SU-DHL-6 (cell line): ENCODE measurements at regions not wholly inside any gene's neighbourhood (a gene's known extent, or its start where the extent isn't known, plus 50 kb on each side); places are given as distances from the start of the nearest gene placed in this dataset.

Source experiments
- CTCF ChIP-seq: fragments of 200-600 bp; sonication (generic); IDR thresholded peaks from one replicate; pipeline ENCODE4 v1.5.1; 2017; ENCODE audit warnings: antibody characterized with exemption, mild to moderate bottlenecking, low read length, moderate library complexity; ENCODE audit not compliant: insufficient read depth, poor library complexity, severe bottlenecking
- EZH2phosphoT487 ChIP-seq: fragments of 200-600 bp; sonication (generic), shearing (Covaris generic); conservative IDR thresholded peaks from 2 replicates; pipeline ENCODE4 v1.6.1; 2018; ENCODE audit warnings: mild to moderate bottlenecking, antibody characterized with exemption, low read length, moderate library complexity, mixed read lengths

GRCh38 chr11:112460141-112460540, 199.5 kb upstream of the PLET1 start:
- TF ChIP-seq CTCF (no peak), EZH2phosphoT487 (no peak)
